Inferior parietal cortex (tissue), 1 donor: ENCODE measurements at regions not wholly inside any gene's neighbourhood (a gene's known extent, or its start where the extent isn't known, plus 50 kb on each side); places are given as distances from the start of the nearest gene placed in this dataset.
"Not testable (repeated sequence)": the region's sequence is repeated elsewhere in the genome, so short reads cannot be mapped to it uniquely, and the experiment has no call there.

Experiments
- DNase-seq: peaks from one replicate; pipeline ENCODE4 v3.0.0-alpha.2; 2016; ENCODE audit errors: extremely low spot score

DNA sequence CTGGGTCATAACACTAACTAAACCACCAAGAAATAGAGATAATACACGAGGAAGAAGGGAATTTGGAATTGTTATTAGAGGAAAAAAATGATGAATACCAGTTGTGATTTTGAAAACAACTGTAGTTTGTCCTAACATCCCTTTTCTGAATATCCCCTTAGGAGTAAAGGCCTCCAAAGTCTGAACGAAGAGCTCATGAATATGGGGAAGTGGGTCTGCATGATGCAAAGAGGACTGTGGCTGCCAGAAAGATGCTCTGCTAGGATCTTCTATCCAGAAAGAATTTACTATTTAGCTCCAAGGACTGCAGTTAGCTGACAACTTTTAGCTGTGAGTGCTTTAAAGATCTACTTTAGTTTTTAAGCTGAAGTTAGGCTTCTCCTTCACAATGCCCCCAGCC lies 308.8 kb upstream of the HS3ST5 start:
- DNase-seq = no peak

DNA sequence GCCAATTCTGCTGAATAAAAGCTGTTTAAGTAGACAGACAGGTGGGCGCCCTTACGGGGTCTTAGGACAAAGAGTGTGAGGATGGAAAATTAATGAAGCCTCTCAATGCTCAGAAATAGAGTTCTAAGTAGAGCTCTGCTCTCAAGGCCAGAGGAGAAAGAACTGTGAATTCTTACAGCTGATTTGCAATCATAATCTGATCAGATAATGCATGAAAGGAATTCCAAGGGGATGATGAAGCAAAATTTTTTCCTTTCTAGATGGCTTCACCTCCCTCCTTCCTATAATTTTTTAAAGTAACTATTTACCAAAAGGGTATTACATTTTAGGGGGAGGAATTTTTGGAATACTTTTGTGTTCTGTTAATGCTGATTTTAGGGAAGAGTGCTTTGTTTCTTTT lies 308.1 kb upstream of the HS3ST5 start:
- no peak for DNase-seq

DNA sequence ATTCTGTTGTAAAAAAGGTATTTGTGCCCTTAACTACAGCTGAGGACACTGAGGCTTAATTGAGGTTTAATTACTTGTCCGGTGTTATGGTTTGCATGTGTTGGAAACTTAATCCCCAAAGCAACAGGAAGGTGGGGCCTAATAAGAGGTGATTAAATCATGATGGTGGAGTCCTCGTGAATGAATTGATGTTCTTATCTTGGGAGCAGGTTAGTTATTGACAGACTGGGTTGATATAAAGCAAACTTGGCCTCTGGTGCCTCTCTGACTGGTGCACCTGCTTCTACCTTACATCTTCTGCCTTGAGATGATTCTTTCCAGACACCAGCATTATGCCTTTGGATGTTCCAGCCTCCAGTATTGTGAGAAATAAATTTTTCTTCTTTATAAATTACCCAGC lies 306.5 kb upstream of the HS3ST5 start:
- no peak for DNase-seq

DNA sequence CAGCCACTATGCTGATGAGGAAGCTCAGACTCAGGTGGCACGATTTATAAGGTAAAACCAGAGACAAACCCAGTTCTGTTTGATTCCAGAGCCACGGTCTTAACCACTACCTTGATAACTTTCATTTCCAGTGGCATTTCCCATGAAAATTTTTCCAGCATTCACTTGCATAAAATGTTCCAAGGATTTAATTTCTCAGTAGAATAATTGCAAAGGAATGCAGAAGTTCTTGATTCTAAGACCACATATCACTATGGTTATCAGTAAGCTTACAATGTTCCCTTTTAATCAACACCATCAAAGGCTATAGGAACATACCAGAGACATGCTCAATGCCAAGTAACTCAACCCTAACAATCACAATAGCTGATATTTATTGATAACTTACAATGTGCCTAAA lies 306.0 kb upstream of the HS3ST5 start:
- DNase-seq = no peak

DNA sequence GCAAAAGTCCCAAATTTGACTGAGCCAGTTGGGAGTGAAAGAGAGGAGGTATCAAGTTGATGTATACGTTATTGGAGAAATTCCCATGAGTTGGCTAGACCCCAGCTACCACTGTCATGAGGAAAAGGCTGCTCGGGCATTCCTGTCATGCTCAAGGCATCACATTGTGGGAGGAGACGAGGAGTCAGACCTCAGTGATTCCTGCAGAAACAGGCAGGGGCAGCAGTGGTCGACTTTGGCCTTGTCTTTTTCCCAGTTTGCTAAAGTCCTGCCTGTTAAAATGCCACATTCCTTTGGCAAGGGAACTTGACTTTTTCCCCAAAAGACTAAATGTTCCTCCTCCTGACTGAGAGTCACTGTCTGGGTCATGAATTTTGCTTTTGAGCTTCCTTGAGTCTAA lies 295.5 kb upstream of the HS3ST5 start:
- no peak for DNase-seq

DNA sequence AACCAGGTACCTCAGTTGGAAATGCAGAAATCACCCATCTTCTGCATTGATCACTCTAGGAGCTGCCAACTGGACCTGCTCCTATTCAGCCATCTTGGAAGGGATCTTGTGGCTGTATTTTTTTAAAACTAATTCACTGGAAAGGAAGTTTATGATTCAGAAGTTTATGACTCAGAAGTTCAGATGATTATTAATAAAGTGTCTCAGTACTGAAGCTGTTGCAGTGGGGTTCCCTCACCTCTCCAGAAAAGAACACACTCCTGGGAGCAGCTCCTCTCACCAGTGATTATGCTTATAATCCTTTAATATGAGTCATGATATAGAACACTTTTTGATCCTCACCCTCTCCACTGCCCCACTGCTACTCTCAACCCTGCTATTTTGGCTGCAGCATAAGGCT lies 291.2 kb upstream of the HS3ST5 start:
- DNase-seq = no peak

DNA sequence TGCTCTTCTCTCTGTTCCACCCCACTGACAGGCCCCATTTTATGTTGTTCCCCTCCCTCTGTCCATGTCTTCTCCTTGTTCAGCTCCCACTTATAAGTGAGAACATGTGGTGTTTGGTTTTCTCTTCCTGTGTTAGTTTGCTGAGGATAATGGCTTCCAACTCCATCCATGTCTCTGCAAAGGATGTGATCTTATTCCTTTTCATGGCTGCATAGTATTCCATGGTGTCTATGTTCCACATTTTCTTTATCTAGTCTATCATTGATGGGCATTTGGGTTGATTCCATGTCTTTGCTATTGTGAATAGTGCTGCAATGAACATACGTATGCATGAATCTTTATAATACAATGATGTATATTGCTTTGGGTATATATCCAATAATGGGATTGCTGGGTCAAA lies 283.4 kb upstream of the HS3ST5 start:
- DNase-seq = not testable (repeated sequence)

DNA sequence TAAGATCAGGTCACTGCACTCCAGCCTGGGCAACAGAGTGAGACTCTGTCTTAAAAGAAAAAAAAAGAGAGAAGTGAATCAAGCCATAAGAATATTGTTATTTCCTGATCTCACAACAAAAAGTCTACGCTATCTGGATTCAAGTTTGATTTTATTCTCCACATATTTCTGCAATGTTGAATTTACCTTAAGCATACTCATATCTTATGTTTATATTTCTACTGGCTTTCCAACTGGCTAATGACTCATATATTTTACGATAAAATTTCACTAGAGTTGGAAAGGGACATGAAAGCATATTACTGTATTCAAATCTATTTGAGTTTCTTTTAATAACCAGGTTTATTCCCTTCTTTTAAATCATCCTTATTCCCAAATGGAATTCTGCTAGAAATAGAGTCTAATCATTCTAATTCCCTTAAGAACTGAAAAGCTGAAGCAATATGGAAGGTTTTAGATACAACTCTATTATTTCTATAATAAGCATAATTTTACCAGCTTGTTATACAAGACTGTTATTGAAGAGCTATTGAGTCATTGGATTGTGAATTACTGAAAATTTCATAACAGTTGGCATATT lies 276.9 kb upstream of the HS3ST5 start:
- DNase-seq = no peak

DNA sequence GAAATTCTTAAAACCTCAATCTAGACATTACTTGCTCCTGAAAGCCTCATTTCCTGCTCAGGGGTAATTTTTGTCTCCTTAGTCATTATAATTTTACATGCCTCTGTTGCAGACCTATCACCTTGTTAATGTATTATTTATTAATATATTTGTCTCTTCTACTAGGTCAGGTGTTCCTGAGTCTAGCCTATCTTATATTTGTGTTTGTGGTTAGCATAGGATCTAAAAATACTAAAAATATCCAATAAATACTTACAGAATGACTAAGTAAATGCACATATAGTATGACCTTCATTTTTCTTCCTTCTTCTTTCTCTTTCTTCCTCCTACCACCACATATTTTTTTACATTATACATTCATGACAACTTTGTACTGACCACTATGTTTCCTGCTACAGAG lies 268.9 kb upstream of the HS3ST5 start:
- DNase-seq = no peak

DNA sequence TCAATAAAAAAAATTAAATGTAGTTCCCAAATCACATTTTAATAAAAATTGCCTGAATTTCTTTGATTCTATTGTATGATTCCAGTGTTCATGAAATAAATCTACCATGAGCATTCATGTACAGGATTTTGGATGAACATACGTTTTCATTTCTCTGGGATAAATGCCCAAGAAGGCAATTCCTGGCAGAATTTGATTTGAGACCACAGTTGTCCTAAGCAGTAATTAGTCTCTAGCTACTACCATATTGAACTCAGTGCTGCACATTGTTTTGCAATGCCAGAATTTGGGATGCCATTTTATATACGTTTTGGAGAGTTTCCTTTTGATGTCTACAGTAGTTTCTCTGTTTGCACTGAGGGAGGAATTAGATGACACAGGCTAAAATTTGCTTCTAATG lies 265.3 kb upstream of the HS3ST5 start:
- DNase-seq = no peak

DNA sequence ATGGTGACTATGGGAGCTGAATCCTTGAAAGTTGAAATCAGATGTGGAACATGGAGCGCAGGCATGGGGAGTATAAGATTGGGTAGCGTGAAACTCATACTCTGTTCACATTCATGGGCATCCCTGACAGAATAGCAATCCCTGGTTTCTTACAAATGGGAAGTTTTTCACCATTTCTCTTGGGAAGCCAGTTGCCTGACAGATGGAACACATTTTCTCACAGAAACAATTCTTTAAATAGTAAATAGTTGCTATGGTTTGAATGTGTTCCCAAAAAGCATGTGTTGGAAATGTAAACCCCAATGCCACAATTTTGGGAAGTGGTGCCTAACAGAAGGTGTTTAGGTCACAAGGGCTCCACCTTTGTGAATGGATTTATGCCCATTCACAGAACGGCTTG lies 262.8 kb upstream of the HS3ST5 start:
- DNase-seq = no peak

DNA sequence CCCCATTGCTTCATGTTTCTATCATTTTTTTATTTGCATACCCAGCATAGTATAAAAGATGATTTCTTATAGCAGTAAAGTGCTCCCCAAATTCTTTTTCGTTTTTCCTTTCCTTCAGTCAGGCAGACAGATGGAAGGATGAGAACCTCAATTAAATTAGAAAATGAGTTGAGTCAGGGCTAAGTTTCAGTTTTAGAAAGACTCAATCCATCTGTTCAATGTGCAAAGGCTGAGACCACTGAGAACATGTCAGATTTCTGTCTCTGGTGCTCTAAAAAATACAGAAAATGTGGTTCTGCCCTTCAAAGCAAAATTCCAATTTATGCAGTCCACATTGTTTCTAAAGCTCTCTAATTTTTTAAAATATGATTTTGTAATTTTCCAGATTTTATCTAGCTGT lies 257.6 kb upstream of the HS3ST5 start:
- DNase-seq = no peak

DNA sequence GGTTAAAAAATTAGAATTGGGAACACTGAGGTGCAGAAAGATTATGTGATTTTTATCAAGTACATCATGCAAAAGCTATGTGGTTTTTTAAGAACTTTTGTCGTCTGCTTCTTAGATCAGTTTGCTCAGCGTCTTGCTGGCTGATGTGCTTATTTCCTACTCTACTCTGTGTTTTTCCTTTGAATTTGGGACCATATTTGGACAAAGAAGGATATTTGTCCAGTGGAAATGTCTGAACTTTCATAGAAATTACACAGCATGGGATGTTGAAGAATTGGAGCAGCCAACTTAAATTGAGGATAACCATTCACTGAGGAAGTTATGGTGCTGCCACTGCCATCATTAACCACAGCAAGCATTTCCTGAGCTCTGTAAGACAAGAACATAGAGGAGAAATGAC lies 252.8 kb upstream of the HS3ST5 start:
- DNase-seq = no peak

DNA sequence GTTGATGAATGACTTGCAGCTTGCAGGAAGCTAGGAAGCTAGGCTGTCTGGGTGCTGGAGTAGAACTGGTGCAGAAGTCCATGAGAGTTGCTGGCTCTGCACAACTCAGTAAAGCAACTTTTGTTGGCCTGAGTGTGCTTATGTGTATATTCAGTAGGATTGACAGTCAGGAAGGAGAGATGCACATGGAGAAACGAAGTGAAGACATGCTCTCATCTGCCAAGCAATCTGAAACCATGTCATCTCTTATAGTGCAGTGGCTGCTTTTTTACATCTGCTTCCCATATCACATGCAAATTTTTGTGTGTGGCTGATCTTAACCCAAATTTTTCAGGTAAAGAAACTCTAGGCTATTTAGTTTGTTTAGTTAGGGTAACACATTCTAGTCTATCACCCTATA lies 252.4 kb upstream of the HS3ST5 start:
- no peak for DNase-seq

DNA sequence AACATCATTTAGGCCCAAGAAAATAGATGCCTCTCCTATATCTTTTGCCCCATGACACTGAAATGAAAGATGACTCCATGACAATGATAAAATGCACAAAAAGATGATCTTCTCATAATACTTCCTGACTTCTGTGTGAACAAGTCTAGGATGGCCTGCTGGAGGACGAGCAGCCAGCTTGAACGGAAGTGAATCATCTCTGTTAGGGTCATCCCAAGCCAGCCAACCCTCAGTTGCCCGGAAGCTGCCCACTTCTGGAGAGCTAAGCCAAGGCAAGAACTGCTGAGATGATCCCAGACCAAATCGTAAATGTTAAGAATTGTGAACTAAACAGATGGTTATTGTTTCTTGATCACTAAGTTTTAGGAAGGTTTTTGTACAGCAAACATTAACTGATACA lies 249.7 kb upstream of the HS3ST5 start:
- DNase-seq = no peak

DNA sequence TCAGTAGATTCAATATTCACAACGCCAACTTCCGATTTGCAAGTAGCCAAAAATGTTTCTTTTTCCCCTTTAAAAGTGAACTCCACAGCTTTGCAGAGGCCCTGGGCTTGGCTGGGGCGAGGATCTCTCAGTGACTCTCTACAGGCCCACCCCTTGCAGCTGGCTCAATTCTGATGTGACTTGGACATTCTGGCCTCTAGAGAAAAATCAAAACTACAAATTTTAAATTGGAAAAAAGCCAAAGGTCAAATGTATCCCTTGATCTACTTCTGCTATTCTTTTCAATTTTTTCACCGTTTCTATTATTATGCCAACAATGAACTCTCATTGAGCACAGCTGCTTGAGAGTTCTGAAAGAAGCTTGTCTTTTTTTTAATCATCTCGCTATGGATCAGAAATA lies 245.9 kb upstream of the HS3ST5 start:
- no peak for DNase-seq

DNA sequence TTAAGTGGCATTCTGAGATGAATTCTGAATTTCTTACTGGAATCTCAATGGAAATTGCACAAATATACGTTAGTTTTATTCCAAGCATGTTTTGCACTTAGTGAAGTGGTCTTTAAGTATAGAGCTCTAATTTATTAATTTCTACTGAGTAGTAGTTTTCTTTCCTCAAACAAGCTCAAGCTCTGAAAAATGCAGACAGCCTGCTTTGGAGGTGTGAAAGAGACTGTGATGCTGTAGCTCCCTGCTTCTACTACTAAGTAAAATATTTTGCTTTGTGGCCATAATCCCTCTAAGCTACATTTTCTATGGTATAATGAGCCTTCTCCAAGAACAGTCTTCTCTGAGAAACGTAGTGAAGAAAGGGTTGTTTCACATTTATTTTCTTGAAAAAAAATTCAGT lies 243.5 kb upstream of the HS3ST5 start:
- no peak for DNase-seq

DNA sequence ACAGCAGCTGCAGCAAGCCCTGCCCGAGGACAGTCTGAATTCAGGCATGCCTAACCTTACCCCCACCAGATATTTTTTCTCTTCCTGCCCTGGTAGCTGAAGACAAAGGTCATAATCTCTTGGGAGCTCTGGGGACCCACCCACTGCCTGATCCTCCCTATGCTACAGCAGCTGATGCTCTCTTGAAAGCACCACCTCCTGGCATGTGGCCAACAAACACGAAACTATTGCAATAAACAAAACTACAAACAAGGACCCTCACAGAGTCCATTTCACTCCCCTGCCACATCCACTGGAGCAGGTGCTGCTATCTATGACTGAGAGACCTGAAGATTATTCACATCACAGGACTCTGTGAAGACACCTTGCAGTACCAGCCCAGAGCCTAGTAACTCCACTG lies 238.5 kb upstream of the HS3ST5 start:
- no peak for DNase-seq

DNA sequence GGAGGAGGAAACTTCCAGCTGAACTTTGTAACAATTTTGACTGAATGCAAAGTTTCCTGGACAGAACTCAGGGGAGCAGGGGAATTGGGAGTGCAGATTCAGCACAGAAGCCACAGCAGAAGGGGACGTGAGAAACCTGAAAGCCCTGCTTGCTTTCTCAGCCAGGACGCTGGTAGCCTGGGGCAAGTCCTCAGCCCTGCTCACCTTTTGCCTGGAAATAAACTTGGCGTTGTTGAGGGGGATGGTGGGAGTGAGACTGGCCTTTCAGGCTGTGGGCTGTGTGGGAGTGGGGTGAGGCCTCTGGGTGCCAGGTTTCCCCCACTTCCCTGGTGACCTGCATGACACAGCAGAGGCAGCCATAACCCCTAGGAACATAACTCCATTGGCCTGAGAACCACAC lies 238.1 kb upstream of the HS3ST5 start:
- no peak for DNase-seq

DNA sequence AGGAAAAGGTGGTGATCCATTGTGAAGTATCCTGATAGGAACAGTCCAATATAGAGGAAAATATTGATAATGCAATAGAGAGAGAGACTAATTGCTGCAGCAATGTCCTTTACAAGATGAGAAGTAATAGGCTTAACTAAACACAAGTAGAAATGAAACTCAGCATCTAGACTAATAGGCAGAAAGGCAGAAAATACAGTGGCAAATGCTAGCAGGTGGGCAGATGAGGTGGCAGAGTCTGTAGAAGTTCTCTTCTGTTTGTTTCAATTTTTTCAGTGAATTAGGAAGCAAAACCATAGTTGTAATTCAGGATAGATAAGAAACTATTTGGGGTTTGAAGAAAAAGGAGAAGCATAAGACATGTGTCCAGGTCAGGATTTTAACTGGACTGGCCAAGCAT lies 236.7 kb upstream of the HS3ST5 start:
- DNase-seq = no peak

DNA sequence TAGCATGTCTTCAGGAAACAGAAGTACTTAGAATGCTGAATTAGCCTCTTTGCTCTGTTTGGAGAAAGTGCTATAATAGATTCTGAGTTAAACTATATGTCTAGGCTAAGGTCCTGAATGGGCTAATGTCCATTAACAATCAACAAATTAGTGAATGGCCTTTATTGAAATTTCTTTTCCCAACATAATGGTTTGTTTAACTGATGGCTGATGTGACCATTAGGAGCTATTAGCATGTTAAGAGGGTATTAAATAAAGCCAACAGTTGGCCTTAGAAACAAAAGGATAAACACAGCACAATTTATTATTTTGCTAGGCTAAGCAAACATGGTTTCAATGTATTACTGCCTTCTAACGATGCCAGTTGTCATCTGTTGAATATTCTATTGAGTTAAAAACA lies 234.3 kb upstream of the HS3ST5 start:
- no peak for DNase-seq

DNA sequence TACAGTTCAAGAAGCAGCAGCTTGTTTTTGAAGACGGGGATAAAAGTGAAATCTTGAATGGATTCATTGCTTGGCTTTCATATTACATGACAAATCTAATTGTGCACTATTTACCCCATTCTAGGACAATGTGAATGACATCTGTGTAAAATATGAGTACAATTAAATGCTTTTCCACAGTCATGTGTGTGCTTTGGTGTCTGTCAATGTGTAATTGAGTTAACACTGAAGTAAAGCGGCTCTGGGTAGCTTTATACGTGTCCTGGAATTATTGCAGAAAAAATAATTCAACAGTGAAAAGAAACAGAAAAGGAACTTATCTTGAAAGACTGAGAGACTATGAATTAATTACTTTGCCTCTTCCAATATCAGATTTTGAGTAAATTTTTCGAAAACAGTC lies 233.5 kb upstream of the HS3ST5 start:
- DNase-seq = no peak

DNA sequence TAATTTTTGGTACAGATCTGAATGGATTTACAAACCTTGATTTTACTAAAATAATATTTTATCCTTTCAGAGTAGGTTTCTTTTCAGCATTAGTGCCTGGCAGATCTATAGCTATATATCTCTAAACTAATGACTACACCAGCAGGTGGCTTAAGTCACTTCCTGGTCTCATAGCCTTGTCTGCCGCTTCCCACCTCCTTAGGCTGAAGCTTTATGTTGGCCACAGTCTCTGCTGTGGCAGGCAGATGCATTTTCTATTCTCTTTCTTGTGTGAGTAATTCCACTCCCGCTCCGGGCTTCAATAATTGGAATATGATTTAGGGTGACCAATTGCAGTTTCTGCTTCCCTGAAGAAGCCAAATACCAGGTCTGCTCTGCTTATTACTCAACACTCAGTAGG lies 226.8 kb upstream of the HS3ST5 start:
- DNase-seq = no peak

DNA sequence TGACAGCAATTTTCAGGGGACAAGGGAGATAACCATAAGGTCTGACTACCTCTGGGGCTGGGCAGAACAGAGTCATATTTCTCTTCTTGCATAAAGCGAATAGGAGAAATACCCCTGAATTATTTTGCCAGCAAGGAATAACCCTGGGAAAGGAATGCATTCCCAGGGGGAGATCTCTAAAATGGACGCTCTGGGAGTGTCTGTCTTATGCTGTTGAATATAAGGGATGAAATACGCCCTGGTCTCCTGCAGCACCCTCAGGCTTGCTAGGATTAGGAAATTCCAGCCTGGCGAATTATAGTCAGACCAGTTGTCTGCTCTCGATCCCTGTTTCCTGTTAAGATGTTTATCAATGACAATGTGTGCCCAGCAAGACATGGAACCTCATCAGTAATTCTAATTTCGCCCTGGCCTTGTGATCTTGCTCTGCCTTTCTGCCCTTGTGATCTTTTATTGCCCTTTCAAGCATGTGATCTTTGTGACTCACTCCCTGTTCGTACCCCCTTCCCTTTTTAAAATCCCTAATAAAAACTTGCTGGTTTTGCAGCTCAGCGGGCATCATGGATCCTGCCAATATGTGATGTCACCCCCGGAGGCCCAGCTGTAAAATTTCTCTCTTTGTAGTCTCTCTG lies 221.6 kb upstream of the HS3ST5 start:
- no peak for DNase-seq
